GM12878 (cell line): ENCODE measurements at regions not wholly inside any gene's neighbourhood (a gene's known extent, or its start where the extent isn't known, plus 50 kb on each side); places are given as distances from the start of the nearest gene placed in this dataset.

Source experiments
- ATAC-seq: fragments of 200-7000 bp; cut with Tn5 transposase; 3 replicates; pipeline ENCODE4 v1.9.1; 2020; ENCODE audit warnings: mild to moderate bottlenecking, moderate library complexity
- BruUV-seq: library from RNA; stranded (reverse); fragments of 400-500 nt; replicated peaks from 2 replicates; lab custom pipeline; 2021; lab: Mats Ljungman, UMichigan
- CTCF ChIA-PET: fragments of 300-600 bp; sonication (Branson Sonifier 250); formaldehyde crosslinking; extraction: SDS; loops from one replicate; lab custom pipeline; 2021; ENCODE audit warnings: inconsistent platforms; lab: Yijun Ruan, JAX
- POLR2A ChIA-PET: fragments of 350-600 bp; formaldehyde crosslinking; extraction: SDS; loops from one replicate; lab custom pipeline; 2021; ENCODE audit warnings: inconsistent platforms; lab: Charles Lee
- RAD21 ChIA-PET: fragments of 300-600 bp; sonication (Branson Sonifier 250); formaldehyde crosslinking; loops from one replicate; lab custom pipeline; 2023; ENCODE audit warnings: antibody characterized with exemption; ENCODE audit not compliant: unreplicated experiment; lab: Charles Lee
- SMC1A ChIA-PET: fragments of 300-600 bp; sonication (Branson Sonifier 250); formaldehyde crosslinking; loops from one replicate; lab custom pipeline; 2023; ENCODE audit not compliant: unreplicated experiment, uncharacterized antibody; lab: Charles Lee
- DNase-seq: peaks from one replicate; pipeline ENCODE4 v3.0.0-alpha.2; 2011; ENCODE audit warnings: low read depth, low spot score
- FAIRE-seq: peaks from 3 replicates; lab custom pipeline; 2011; peaks lifted over from hg19 to GRCh38; lab: Jason Lieb, UNC
- H2AFZ ChIP-seq: 2 replicates; pipeline ENCODE4 v1.6.0; 2011; ENCODE audit warnings: low read depth, low read length, control low read depth; ENCODE audit not compliant: control insufficient read depth
- H3K27ac ChIP-seq: 2 replicates; pipeline ENCODE4 v1.5.1; 2011; ENCODE audit warnings: control low read depth; ENCODE audit not compliant: control insufficient read depth, insufficient read depth
- H3K27me3 ChIP-seq, 2 experiments: replicated peaks in 1 of 2; 2 replicates each; pipeline versions ENCODE4 v1.6.0 to v1.6.1; 2011; ENCODE audit warnings: low read length in 1 of 2; ENCODE audit not compliant: control insufficient read depth in 2 of 2, insufficient read depth in 2 of 2
- H3K36me3 ChIP-seq, 2 experiments: 2 replicates each; pipeline ENCODE4 v1.5.1; 2011; ENCODE audit warnings: low read length in 1 of 2; ENCODE audit not compliant: control insufficient read depth in 2 of 2, insufficient read depth in 2 of 2
- H3K4me1 ChIP-seq: 2 replicates; pipeline ENCODE4 v1.6.1; 2011; ENCODE audit warnings: mild to moderate bottlenecking, low read length, moderate library complexity, mixed read lengths; ENCODE audit not compliant: control insufficient read depth, insufficient read depth
- H3K4me2 ChIP-seq: 2 replicates; pipeline ENCODE4 v1.6.0; 2011; ENCODE audit warnings: control low read depth; ENCODE audit not compliant: control insufficient read depth, insufficient read depth
- H3K4me3 ChIP-seq: fragments of 200-600 bp; sonication (generic); 2 replicates; pipeline ENCODE4 v1.5.1; 2016
- H3K79me2 ChIP-seq: 2 replicates; pipeline ENCODE4 v1.6.0; 2011; ENCODE audit warnings: low read length; ENCODE audit not compliant: control insufficient read depth, insufficient read depth
- H3K9ac ChIP-seq: 2 replicates; pipeline ENCODE4 v1.8.0; 2011; ENCODE audit warnings: low read length, control low read depth, mixed read lengths; ENCODE audit not compliant: control insufficient read depth, insufficient read depth
- H3K9me3 ChIP-seq: replicated peaks from 3 replicates; pipeline ENCODE4 v1.5.1; 2011; ENCODE audit warnings: mild to moderate bottlenecking, low read length; ENCODE audit not compliant: control insufficient read depth, insufficient read depth
- H4K20me1 ChIP-seq: 2 replicates; pipeline ENCODE4 v1.6.0; 2011; ENCODE audit not compliant: control insufficient read depth, insufficient read depth
- HCFC1 ChIP-seq: fragments of 150-350 bp; IDR thresholded peaks from 2 replicates; pipeline ENCODE4 v1.6.1; 2014; ENCODE audit warnings: low read length
- HSF1 ChIP-seq: fragments of 150-350 bp; IDR thresholded peaks from 2 replicates; pipeline ENCODE4 v1.6.1; 2014; ENCODE audit warnings: mild to moderate bottlenecking, low read depth, low read length
- MAX ChIP-seq: IDR thresholded peaks from 2 replicates; pipeline ENCODE4 v1.6.1; 2012; ENCODE audit warnings: low read depth, low read length, improper control_type of control experiment
- NR2C1 ChIP-seq: fragments of 450-650 bp; IDR thresholded peaks from 2 replicates; pipeline ENCODE4 v1.6.1; 2017; ENCODE audit warnings: antibody characterized with exemption, mild to moderate bottlenecking, moderate library complexity
- PBX3 ChIP-seq: IDR thresholded peaks from 2 replicates; pipeline ENCODE4 v1.6.1; 2011; ENCODE audit warnings: mild to moderate bottlenecking, low read depth, low read length, moderate library complexity; ENCODE audit not compliant: insufficient replicate concordance
- RELB ChIP-seq: fragments of 450-650 bp; IDR thresholded peaks from 2 replicates; pipeline ENCODE4 v1.6.1; 2017; ENCODE audit warnings: low read depth, mild to moderate bottlenecking, moderate library complexity
- SP1 ChIP-seq: IDR thresholded peaks from one replicate; pipeline ENCODE4 v1.6.1; 2011; ENCODE audit warnings: low read depth, low read length
- ZBTB11 ChIP-seq: fragments of 450-650 bp; formaldehyde crosslinking; IDR thresholded peaks from 2 replicates; pipeline ENCODE4 v1.5.0; 2022; ENCODE audit warnings: mild to moderate bottlenecking, missing genetic modification characterization
- ZNF687 ChIP-seq: fragments of 450-650 bp; IDR thresholded peaks from 2 replicates; pipeline ENCODE4 v1.6.1; 2017; ENCODE audit warnings: mild to moderate bottlenecking, moderate library complexity
- WGBS: methylation state at CpG from one replicate; pipeline ENCODE4 v1.1.6; 2016; ENCODE audit warnings: low lambda C conversion rate; ENCODE audit not compliant: insufficient replicate concordance, insufficient coverage; ENCODE audit errors: missing lambda C conversion rate; 5-methylcytosine and 5-hydroxymethylcytosine counted together
- in situ Hi-C: fragments of 300-500 bp; cut with MboI; formaldehyde crosslinking; loops from 9 replicates; pipeline ENCODE4 v1.14.3; 2018; ENCODE audit warnings: mixed read lengths
- intact Hi-C: fragments of 100-400 bp; cut with micrococcal nuclease; formaldehyde crosslinking; loops from one replicate; pipeline ENCODE4 v1.14.2; 2022; ENCODE audit not compliant: unreplicated experiment

GRCh38 chr5:106140101-106140500 is 1530.6 kb downstream of the EFNA5 start (continued):
- no peak for TF ChIP-seq ZNF687
- no peak for TF ChIP-seq PBX3
- TF ChIP-seq MAX: no peak
- no peak for TF ChIP-seq HSF1
- TF ChIP-seq NR2C1: no peak
- TF ChIP-seq, all 136 proteins: peak for 0

- Histone ChIP-seq H3K36me3 (no peaks in the 10 kb centered on the region), H3K4me3 (no peak overlapping the region), H4K20me1 (no peaks in the 10 kb centered on the region), H3K79me2 (no peaks in the 10 kb centered on the region), H3K27me3 (no peaks in the 10 kb centered on the region), H3K9me3 (no peaks in the 10 kb centered on the region; the same call in 1 of the 3 replicates), H3K4me1 (no peaks in the 10 kb centered on the region), H3K9ac (no peak overlapping the region), H3K4me2 (no peak overlapping the region), H3K27ac (no peak overlapping the region), H2AFZ (no peak overlapping the region)
- WGBS: 42% methylated on average over 2 of the region's 2 CpGs
- ChIA-PET SMC1A (no interaction called here), POLR2A (no interaction called here), RAD21 (no interaction called here), CTCF (interaction anchor here (0.6 kb wide), 1 partner anchor 85 kb away, joined by 3 read pairs; no protein-coding TSS in a partner anchor)
- in situ Hi-C loops: no loop called here
- ATAC-seq: no peak
- no peak for FAIRE-seq
- no peak for DNase-seq
- BruUV-seq: no TSS peak
- intact Hi-C loops: no loop called here
- TF ChIP-seq HCFC1 (no peak), SP1 (no peak), ZBTB11 (CRISPR knock-in tag) (no peak), RELB (no peak)
These were observed 1534.7 kb downstream of the EFNA5 start for GRCh38 chr5:106136061-106136460.
